ENCODE measurements at regions not wholly inside any gene's neighbourhood (a gene's known extent, or its start where the extent isn't known, plus 50 kb on each side); places are given as distances from the start of the nearest gene placed in this dataset.

DNA sequence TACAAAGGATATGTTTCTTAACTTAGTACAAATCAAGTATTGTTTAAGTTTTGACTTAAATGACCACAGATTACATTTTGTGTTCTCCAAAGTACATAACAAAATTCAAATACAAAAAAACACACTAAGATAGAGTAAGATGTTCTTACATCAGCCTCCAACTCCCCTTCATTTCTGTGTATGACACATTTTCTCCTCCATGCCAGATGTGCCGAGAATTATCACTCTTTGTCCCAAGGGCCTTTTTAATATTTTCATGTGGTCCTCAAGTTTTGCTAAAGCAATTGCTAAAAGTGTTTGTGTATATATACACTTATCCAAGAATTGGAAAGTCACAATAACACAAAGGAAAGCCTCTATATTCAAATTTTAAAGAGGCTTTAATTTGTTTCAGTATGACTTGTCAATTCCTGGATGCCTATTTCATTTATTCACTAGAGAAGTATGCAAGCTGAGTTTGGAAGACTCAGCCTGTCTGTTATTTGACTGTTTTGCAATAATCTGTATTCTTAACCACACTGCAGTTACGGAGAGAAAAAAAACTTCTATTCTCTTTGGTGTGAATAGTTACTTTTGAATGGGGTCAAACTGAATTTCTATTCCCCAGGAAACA is 586.4 kb upstream of the SEMA3D start:
- no peak for DNase-seq

DNA sequence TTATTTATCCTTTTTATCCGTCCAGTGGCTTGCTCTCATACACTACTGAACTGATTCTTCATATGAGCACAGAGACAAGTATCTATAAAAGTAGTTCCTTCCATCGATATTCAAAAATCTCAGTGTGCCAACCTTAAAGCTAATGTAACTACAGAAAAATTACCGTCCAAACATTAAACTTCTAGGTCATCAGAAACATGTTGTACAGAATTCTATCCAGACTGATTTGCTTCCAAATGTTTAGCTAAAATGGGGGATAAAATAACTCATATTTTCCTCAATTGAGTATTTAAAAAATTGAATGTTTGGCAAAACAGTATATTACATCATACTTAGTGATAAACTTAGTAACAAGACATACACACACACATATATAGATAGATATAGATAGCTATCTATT is 584.7 kb upstream of the SEMA3D start:
- no peak for DNase-seq

DNA sequence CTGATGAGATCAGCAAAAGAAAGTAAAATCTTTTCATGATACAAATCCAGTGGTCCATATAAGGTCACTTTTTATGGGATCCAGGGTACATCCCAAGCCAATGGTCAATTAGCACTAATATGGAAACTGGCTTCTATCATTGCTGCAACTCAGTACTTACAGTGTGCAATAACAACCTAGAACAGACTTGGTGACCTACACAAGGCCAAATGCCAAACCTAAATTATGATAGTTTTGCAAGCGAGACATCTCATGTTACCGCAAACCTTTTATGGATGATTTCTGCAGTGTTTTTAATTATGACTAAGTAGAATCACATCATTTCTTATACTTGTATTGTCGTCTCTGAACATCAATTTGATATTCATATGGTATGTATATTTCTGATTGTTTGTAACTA is 583.5 kb upstream of the SEMA3D start:
- no peak for DNase-seq

DNA sequence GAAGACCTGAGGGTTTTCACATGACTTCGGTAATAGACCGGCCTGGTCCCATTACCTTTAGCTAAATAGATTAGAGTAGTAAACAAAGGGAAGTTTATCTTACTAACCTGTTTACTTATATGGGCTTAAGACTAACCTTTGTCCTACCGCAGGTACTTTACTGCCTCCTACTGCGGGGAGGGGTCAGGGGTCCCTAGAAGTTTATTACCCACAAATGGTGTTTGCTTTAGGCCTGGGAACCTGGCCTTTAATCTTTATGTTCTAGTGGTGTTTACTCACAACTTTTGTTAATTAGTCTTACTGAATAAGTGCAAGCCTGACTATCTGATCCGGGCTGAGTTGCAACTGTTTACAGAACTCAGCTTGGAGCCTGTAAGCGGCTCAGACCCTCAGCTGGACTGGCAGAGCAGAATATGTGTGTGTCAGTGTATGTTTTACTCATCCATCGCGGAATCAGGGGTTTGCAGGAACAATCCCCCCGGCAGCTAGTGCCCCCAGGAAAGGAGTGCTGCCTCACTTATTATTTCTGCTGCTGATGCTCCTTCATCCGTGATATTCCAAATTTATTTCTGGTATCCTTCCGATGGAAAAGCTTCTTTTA is 578.9 kb upstream of the SEMA3D start:
- DNase-seq, result no peak

DNA sequence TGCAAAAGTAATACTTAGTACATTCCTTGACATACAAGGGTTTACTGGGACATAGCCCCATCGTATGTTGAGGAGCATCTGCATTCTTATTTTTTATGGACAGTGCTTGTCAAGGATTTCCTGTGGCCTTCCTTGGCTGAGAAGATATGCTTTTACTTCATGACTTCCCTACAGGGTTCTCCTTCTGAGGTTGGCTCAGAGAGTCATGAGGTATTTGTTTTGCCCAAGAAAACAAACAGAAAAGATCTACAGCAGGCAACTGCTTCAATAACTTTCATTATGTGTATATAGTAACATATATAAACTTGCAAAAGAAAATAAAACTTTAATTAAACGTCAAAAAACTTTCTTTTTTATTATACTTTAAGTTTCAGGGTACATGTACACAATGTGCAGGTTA is 577.2 kb upstream of the SEMA3D start:
- DNase-seq, result no peak

DNA sequence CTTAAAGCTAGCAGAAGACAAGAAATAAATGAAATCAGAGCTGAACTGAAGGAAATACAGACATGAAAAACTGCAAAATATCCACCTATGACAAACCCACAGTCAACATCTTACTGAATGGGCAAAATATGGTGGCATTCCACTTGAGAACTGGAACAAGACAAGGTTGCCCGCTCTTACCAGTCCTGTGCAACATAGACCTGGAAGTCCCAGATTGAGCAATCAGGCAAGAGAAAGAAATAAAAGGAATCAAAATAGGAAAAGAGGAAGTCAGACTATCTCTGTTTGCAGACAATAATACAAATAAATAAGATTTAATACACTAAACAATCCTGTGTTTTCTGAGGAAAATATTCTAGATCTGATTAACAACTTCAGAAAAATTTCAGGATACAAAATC is 570.5 kb upstream of the SEMA3D start:
- no peak for DNase-seq

DNA sequence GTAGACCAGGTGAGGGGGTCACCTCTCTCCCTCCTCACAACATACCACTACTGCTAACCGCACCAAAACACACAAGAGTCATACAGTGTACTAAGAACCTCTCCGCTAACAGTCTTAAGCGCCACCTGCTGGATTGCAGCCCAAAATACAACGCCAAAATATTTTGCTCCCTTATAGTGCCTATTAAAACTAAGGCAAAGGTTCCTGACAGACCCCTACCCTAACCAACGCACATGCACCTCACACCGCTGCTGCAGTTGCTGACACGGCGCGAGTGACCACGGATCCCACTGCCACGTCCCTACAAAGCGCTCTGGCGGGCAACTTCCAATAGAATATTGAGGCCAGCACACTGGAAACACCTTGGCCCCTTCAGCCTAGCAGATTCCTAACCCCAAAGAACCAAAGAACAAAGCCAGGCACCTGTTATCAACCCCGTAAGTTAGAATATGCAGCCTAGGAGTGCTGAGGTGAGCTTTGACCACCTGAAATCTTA is 563.6 kb upstream of the SEMA3D start:
- DNase-seq, result peak; percentile 24

DNA sequence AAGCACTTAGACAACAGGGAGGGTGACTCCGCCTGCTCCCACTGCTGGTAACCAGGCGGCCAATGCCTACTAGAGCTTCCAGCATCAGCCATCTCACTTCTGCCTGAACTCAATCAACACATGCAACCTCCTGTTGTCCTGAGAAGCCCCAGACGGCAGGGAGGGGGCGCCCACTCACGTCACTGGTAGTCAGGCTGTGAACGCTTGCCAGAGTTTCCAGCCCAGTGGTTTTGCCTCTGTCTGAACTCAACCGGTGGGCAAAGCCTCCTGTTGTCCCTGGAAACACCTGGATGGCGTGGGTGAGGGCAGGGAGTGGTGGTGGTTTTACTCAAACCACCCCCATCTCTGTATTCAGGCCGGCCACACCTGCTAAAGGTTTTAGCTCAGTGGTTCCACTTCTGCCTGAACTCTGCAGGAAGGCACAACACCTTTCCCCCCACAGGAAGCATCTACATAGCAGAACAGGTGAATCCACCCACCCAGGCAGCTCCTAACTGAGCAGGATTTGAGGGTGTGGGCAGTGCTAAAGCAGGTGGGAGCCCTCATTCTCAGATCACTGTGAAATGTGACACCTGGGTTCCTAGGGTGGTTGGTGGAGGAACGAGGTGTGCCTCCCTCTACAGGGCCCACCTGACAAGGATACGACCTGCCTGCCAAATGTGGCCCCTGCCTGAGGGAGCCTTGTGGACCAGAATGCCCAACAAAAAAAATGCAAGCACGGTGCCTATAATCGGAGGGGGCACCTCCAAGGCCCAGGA is 563.0 kb upstream of the SEMA3D start:
- no peak for DNase-seq

DNA sequence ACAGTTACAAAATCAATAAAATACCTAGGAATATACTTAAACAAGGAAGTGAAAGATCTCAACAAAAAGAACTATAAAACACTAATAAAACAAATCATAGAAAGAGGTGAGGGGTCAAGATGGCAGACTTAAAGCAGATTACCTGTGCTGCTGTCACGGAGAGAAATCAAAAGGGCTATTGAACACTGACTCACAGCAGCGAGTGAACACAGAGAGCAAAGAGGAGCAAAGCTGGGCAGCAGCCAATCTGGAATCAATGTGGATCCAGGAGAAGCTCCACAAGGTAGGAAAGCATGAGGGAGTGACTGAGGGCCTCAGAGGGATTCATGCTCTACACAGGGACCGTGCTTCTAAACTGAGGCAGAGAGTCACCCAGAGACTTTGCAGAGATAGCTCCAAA is 562.0 kb upstream of the SEMA3D start:
- no peak for DNase-seq

DNA sequence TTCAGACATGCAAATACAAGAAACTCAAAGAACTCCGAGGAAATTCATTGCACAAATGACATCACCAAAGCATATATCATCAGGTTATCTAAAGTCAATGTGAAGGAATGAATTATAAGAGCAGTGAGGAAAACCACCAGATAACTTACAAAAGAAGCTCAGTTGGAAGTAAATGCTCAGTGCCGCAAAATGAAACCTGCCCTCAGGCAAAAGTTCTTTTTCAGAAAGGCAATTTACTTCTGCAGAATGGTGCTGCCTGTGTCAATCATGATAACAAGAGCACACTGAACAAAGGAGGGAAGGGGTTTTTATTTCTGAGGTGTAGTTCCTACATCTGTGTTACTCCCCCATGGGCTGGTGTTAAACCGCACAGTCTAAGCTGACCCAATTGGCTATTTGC is 550.6 kb upstream of the SEMA3D start:
- no peak for DNase-seq

DNA sequence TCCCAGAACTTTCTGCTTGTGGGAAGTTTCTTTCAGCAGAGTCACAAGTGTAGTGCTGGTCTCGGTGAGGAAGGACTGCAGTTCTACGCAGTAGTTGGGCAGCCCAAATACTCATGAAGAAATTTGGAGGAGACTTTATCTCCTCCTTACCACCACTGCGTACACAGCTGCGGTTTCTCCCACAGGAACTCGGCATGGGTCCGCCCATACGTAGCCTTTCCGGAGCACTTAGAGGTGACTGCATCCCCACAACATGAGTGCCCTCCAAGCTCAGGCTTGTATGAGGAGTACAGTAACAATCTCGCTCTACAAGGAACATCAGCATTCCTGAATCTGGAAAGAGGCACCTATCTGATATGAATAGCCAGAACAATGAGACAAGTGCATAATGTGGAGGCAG is 549.2 kb upstream of the SEMA3D start:
- DNase-seq, result no peak

DNA sequence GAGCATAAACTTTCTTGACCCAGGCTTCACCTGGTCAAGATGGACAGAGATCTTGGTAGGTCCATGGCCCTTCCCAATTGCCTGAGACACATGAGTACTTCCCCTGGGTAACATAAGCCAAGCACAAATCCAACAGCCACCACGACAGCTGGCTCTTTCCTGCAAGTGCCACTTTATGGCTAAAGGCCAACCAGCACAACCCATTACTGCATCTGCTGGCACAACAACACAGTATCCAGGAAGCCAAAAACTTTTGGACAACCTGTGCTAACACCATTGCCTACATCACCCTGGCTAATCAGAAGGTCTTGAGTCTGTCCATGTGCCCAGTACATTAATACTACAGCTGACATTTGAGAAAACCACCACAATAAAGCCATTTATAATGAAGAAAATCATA is 548.0 kb upstream of the SEMA3D start:
- no peak for DNase-seq

DNA sequence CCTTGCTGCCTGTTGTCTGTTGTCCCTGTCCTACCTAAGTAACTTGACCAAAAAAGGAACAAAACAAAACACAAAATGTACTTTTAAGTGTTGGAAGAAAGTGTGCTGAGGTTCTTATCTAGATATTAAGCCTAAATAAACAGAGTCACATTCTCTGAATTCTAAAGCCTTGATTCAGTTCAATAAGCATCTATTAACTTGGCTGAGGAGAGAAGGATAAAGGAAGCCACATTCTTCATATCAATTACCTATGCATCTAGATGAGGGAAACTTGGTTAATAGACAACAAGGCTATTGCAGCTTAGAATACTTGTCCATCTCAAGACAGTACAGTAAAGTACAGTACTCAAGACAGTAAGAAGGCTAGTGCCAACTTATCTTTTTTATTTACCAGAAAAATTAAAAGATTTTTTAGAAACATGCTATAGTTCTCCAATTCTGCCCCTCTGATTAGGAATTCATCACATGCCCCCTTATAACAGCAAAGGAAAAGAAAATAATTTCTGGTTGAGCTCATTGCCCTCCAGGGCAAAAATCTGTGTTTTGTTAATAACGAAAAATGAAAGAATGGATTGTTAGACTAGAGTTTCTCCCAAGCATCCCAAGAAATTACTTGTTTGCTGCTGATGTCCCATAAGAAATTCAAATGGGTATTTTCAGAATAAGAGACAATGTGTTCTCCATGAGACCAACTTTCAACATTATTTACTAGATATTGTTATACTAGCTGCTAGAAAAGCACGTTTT is 546.5 kb upstream of the SEMA3D start:
- DNase-seq, result no peak

DNA sequence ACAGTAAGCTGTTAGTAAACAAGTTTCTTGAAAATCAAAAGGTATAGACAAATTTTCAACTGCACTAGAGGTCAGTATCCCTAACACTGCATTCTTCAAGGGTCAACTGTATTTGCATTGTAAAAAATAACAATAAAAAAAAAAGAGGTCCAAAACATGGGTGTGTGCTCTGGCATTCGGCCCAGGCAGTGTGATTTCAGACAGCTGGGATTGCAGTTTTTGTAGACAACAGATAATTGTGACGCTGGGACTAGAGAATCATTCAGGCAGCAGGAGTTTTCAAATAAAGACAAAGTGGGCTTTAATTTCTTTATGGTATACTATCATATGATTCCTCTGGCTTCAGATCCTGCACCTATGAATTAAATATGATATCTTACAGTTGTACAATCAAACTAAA is 543.2 kb upstream of the SEMA3D start:
- no peak for DNase-seq

DNA sequence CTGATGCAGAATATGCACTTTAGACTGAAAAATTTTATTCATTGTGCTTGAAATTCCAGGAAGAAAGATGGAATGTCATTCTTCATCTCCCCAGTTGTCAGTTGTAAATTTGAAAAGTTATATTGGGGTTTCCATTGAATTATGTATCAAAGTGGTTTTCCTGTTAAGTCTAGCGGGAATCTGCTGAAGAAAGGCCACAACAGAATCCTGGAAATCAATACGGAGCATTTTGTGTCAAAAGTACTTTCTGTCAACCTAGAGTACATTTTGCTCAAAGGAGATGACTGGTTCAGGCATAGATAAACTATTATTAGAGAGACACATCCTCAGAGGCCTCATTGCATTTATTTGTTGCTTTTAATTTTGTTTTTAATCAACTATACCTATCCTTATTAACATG is 538.2 kb upstream of the SEMA3D start:
- DNase-seq, result no peak

DNA sequence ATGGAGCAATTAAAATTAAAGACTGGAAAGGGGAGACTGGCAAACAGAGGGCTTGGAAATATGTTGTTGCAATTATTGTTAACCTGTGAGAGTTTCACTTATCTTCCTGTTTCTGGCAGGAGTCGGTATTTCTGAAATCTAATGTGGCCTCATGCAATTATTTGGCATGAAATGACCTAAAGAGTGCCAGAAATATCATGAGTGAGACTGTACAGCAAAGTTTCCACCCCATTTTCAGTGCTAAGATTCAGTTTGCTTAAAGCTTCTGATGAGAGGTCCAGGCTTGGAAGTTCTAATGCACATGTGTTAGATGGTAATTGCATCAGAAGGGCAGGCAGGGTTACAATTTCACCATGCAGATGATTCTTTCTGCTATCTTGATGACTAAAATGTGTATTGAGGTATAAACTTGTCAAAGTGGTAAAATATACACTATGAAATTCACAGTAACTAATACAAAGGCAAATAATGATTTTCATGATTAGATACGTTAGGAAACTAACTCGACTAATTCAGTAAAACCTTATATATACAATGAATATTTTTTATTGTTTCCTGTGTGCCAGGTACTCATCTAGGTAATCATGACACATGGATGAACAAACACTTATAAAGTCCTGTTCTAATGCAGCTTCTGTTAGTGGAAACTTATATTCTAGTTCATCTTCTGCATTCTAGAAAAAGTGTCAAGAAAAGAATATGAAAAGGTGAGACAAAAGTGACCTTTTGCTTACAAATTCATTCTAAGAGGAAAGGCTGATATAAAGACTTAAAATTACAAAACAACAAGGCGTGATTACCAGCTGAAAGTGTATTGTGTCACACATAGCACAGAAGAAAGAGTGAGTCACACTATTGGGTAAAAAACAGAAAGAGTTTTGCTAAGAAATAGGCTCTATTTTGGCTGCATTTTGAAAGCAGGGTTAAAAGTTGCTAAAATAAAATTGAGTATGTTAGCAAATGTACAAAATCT is 533.4 kb upstream of the SEMA3D start:
- no peak for DNase-seq

DNA sequence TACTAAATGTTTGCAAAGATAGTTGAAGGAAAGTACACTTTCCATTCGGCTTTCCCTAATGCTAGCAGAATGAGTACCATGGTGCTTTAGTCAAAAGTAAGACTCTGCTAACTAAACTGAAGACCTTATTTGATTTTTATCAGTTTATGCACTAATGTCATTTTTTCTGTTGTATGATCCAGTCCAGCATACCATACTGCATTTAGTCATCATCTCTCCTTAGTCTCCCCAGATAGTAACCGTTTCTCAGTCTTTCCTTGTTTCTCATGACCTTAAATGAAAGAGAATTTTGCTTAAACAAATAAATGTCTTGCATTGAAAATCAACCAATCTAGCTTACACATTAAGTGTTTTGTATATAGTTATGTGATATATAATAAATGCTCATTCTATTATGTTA is 529.5 kb upstream of the SEMA3D start:
- no peak for DNase-seq

DNA sequence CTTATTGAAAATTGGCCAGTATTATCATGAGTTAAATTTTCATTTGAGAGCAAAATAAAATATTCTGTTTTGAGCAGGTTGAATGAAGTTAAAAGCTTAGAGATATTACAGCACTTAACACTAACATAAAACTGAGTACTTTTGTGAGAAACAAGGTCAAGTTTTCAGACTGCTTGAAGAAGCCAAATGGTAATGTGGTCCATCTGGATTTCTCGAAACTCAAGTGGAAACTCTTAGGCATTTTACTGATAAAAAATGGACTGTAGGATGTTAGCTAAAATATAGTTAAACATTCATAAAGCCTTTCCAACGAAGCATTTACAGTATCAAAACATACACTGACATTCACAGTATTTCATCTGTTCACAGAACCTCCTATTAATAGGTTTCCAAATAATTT is 528.1 kb upstream of the SEMA3D start:
- no peak for DNase-seq

DNA sequence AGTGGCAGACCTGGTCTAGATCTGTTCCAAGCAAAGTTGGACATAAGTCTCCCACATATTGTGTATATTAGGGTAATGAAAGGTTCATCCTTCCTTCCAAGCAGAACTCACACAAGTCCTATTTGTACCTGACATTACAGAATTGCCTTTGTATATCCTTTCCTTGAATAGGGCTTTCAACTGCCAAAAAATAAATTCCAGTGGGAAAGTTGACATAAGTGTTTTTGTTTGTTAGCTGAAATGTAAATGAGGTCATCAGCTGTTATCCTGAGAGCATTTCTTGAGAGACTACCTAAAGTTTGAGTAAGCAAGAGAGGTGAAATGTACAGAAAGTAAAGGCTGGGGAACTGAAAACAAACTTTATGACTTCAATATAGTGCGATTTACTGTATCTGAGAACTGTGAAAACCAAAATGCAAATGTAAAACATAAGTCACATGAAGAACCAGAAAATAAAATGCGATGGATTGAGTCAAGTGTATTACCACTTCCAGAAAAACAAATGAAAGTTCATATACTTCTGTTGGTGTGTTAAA is 527.3 kb upstream of the SEMA3D start:
- DNase-seq, result no peak

DNA sequence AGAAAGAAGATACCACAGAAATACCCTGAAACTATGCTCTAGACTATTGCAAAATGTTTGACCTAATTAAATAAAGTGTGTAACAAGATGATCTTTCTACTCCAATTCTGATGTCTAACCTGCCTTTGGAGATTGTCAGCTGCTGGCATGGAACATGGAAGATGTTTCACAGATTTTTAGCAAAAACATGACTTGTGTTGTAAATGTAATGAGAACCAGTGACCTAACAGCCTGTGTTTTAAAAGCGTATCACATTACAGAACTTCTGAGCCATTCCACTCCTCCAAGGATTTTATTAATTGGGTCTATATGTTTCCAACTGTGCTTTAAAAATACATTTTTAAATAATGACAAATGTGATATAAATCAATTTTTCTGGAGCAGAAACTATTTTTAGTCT is 526.3 kb upstream of the SEMA3D start:
- no peak for DNase-seq

DNA sequence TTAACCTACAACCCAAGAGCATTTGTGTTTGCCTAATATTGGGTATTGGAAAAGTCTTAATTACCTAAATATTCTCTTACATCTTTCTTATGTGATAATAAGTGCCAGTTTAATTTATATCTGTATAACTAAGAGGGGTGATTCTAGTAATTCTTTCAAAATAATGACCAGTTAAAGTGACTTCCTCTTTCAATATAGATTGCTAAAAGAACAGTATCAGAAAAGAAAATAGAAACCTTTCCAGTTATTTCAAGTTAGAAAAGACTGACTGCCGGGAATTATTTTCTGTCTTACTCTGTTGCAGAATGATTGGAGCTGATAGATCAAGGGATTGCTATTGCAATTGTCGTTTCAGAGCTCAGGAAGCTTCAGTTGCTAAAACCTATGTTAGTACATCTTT is 525.0 kb upstream of the SEMA3D start:
- DNase-seq, result no peak

DNA sequence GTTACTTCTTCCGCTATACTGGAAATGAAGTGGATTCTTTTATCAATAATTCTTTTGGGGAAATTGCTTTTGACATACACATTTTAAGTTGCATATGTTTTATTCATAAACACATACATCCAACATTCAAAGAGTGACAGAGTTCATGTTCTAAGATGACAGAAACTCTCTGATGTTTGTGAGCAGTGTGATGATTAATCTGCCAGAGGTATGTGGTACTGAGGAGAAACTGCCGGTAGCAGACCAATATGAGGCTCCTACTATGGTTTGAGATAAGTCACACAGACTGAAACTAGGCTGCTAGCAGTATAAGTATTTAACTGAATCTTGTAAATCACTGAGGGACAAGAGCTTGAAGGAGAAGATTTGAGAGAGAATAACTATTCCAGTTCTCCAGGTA is 524.1 kb upstream of the SEMA3D start:
- DNase-seq, result no peak
